ENCODE measurements at regions not wholly inside any gene's neighbourhood (a gene's known extent, or its start where the extent isn't known, plus 50 kb on each side); places are given as distances from the start of the nearest gene placed in this dataset.
A peak's percentile ranks its signal among the peaks of the same experiment; 100 is the strongest.

DNA sequence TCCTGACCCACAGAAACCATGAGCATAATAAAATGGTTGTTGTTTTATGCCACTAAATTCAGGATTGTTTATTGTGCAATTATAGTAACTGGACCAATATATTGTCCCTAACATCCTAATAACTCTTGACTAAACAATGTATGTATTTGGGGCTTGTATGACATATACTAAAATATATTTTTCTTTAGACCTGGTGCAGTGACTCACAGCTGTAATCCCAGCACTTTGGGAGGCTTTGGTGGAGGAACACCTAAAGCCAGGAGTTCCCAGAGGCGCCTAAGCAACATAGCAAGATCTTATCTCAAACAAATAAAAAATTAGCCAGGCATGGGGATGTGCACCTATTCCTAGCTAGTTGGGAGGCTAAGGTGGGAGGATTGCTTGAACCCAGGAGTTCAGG lies 180.4 kb downstream of the SUCNR1 start:
- Histone ChIP-seq H3K79me2 (ENCODE audit: control insufficient read depth, insufficient read depth, low read length, unreplicated experiment) (no peaks in the 10 kb centered on the region), H3K27ac (ENCODE audit: low read depth, low read length) (no peak overlapping the region), H3K36me3 (ENCODE audit: insufficient read depth, low read length) (no peaks in the 10 kb centered on the region), H2AFZ (ENCODE audit: low read length, unreplicated experiment) (no peak overlapping the region), H3K4me1 (ENCODE audit: control insufficient read depth, insufficient read depth, low read length, unreplicated experiment) (peaks cover 14% of the 10 kb centered on the region), H3K4me3 (ENCODE audit: low read depth, low read length) (no peak overlapping the region), H3K27me3 (ENCODE audit: insufficient read depth, low read length) (no peaks in the 10 kb centered on the region)

DNA sequence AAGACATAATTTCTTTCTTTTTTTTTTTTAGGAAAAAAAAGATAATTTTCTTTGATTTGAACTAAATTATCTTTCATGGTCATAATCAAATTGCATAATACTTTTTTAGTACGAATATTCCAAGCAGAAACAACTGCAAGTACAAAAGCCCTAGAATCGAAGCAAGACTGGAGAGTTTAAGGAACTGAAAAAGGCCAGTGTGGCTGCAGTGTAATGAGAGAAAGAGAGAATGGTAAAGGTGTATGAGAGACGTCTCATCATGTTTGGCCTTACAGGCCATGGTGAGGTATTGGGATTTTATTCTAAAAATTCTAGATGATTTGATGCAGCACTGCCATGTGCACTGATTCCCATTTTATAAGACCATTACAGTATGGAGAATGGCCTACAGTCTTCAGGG lies 180.9 kb downstream of the SUCNR1 start:
- Histone ChIP-seq H2AFZ (ENCODE audit: low read length, unreplicated experiment) (no peak overlapping the region), H3K4me3 (ENCODE audit: low read depth, low read length) (no peak overlapping the region), H3K36me3 (ENCODE audit: insufficient read depth, low read length) (no peaks in the 10 kb centered on the region), H3K27ac (ENCODE audit: low read depth, low read length) (no peak overlapping the region), H3K4me1 (ENCODE audit: control insufficient read depth, insufficient read depth, low read length, unreplicated experiment) (peaks cover 18% of the 10 kb centered on the region), H3K79me2 (ENCODE audit: control insufficient read depth, insufficient read depth, low read length, unreplicated experiment) (no peaks in the 10 kb centered on the region), H3K27me3 (ENCODE audit: insufficient read depth, low read length) (no peaks in the 10 kb centered on the region)

- Histone ChIP-seq H3K27ac (ENCODE audit: low read depth, low read length) (no peak overlapping the region), H3K27me3 (ENCODE audit: insufficient read depth, low read length) (no peaks in the 10 kb centered on the region), H2AFZ (ENCODE audit: low read length, unreplicated experiment) (no peak overlapping the region), H3K79me2 (ENCODE audit: control insufficient read depth, insufficient read depth, low read length, unreplicated experiment) (no peaks in the 10 kb centered on the region), H3K36me3 (ENCODE audit: insufficient read depth, low read length) (no peaks in the 10 kb centered on the region), H3K4me1 (ENCODE audit: control insufficient read depth, insufficient read depth, low read length, unreplicated experiment) (peaks cover 30% of the 10 kb centered on the region), H3K4me3 (ENCODE audit: low read depth, low read length) (no peak overlapping the region)
Measured at GRCh38 chr3:152056073-152056472, 182.6 kb downstream of the SUCNR1 start.

DNA sequence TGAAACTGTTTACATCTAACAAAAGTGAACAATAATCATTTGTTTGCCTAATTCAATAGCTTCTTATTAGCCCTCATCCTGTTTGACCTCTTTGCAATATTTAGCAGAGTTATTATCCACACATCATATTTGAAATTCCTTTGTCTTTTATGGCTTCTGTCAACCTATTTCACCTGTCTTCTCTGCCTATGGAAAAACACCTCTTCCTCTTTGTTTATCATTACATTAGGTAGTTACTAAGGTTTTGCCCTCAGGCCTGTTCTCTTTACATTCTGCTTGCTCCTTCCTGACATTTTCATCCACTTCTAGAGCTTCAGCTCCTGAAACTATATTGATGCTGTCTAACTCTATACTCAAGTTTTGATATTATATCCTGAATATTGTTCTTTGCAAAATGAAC lies 183.0 kb downstream of the SUCNR1 start:
- Histone ChIP-seq H3K4me3 (ENCODE audit: low read depth, low read length) (no peak overlapping the region), H2AFZ (ENCODE audit: low read length, unreplicated experiment) (no peak overlapping the region), H3K4me1 (ENCODE audit: control insufficient read depth, insufficient read depth, low read length, unreplicated experiment) (peaks cover 28% of the 10 kb centered on the region), H3K79me2 (ENCODE audit: control insufficient read depth, insufficient read depth, low read length, unreplicated experiment) (no peaks in the 10 kb centered on the region), H3K27ac (ENCODE audit: low read depth, low read length) (no peak overlapping the region), H3K36me3 (ENCODE audit: insufficient read depth, low read length) (no peaks in the 10 kb centered on the region), H3K27me3 (ENCODE audit: insufficient read depth, low read length) (no peaks in the 10 kb centered on the region)

DNA sequence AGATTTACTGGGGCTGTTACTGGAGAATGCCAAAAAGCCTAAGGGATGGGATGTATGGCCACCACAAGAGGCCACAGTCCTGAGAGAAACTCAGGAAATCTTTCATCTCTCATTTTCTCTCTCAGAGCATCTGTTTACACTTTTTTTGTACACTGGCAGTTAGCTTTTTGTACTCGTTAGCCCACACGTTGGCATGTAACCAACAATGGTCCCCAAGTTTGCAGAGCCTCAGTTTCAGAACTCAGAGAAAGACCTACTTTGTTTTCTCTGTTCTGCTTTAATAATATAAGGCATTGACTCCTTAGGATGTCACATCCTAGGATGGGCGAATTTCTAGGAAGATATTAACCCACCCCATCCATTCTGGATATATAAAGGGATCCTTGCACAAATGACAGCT lies 183.5 kb downstream of the SUCNR1 start:
- Histone ChIP-seq H3K4me3 (ENCODE audit: low read depth, low read length) (no peak overlapping the region), H3K27ac (ENCODE audit: low read depth, low read length) (no peak overlapping the region), H3K4me1 (ENCODE audit: control insufficient read depth, insufficient read depth, low read length, unreplicated experiment) (peaks cover 23% of the 10 kb centered on the region), H3K79me2 (ENCODE audit: control insufficient read depth, insufficient read depth, low read length, unreplicated experiment) (no peaks in the 10 kb centered on the region), H3K36me3 (ENCODE audit: insufficient read depth, low read length) (no peaks in the 10 kb centered on the region), H2AFZ (ENCODE audit: low read length, unreplicated experiment) (no peak overlapping the region), H3K27me3 (ENCODE audit: insufficient read depth, low read length) (no peaks in the 10 kb centered on the region)

DNA sequence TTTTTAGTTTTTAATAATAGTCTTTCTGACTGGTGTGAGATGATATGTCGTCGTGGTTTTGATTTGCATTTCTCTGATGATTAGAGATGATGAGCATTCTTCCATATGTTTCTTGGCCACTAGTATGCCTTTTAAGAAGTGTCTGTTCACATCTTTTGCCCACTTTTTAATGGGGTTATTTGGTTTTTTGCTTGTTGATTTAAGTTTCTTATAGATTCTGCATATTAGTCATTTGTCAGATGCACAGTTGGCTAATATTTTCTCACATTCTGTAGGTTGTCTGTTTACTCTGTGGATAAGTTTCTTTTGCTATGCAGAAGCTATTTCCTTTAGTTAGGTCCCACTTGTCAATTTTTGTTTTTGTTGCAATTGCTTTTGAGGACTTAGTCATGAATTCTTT lies 185.4 kb downstream of the SUCNR1 start:
- Histone ChIP-seq H3K4me1 (ENCODE audit: control insufficient read depth, insufficient read depth, low read length, unreplicated experiment) (peaks cover 19% of the 10 kb centered on the region), H3K27me3 (ENCODE audit: insufficient read depth, low read length) (no peaks in the 10 kb centered on the region), H3K79me2 (ENCODE audit: control insufficient read depth, insufficient read depth, low read length, unreplicated experiment) (no peaks in the 10 kb centered on the region), H3K36me3 (ENCODE audit: insufficient read depth, low read length) (no peaks in the 10 kb centered on the region), H3K27ac (ENCODE audit: low read depth, low read length) (no peak overlapping the region), H2AFZ (ENCODE audit: low read length, unreplicated experiment) (no peak overlapping the region), H3K4me3 (ENCODE audit: low read depth, low read length) (no peak overlapping the region)

DNA sequence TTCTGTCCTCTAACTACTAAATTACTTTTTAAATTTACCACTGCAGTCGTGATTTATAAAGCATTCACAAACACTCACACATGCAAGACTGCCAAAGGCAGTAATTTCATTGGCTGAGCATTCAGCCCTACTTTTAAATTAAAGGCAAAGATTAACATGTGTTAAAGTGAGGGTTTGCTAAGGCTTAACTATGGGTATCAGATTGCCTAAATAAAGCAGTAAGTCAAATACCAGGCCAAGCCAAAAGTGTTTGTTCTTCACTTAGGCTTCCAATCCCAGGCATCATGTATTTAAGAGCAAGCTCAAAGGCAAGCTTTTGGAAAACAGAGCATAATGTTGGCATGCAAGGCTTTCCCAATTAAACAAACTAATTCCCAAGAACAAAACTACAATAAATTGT lies 187.3 kb downstream of the SUCNR1 start:
- Histone ChIP-seq H3K27ac (ENCODE audit: low read depth, low read length) (no peak overlapping the region), H2AFZ (ENCODE audit: low read length, unreplicated experiment) (peak overlapping the region; percentile 73), H3K4me3 (ENCODE audit: low read depth, low read length) (no peak overlapping the region), H3K79me2 (ENCODE audit: control insufficient read depth, insufficient read depth, low read length, unreplicated experiment) (no peaks in the 10 kb centered on the region), H3K27me3 (ENCODE audit: insufficient read depth, low read length) (no peaks in the 10 kb centered on the region), H3K4me1 (ENCODE audit: control insufficient read depth, insufficient read depth, low read length, unreplicated experiment) (peaks cover 19% of the 10 kb centered on the region), H3K36me3 (ENCODE audit: insufficient read depth, low read length) (no peaks in the 10 kb centered on the region)

- Histone ChIP-seq H3K27ac (ENCODE audit: low read depth, low read length) (no peak overlapping the region), H2AFZ (ENCODE audit: low read length, unreplicated experiment) (no peak overlapping the region), H3K27me3 (ENCODE audit: insufficient read depth, low read length) (no peaks in the 10 kb centered on the region), H3K4me1 (ENCODE audit: control insufficient read depth, insufficient read depth, low read length, unreplicated experiment) (peaks cover 19% of the 10 kb centered on the region), H3K4me3 (ENCODE audit: low read depth, low read length) (no peak overlapping the region), H3K36me3 (ENCODE audit: insufficient read depth, low read length) (no peaks in the 10 kb centered on the region), H3K79me2 (ENCODE audit: control insufficient read depth, insufficient read depth, low read length, unreplicated experiment) (no peaks in the 10 kb centered on the region)
Measured at GRCh38 chr3:152061296-152061695, 187.9 kb downstream of the SUCNR1 start.

DNA sequence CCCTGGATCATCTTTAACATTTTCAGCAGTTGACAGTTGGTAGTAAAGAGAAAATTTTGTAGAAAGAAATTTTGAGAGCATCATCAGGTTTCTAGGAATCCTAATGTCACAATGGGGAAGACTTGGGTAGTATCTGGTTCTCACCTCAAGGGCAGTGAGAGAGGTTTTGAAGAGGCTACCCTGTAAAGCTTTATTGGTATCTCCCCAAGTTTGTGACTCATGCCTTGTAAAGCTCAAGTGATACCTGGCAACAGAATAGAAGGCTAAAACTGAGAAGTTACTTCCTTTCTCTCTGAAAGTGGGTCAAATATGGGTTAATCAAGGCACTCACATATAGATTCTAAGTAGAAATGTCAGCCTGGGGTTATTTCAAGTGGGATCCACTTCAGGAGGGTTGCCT lies 196.4 kb downstream of the SUCNR1 start:
- Histone ChIP-seq H3K4me3 (ENCODE audit: low read depth, low read length) (no peak overlapping the region), H3K27ac (ENCODE audit: low read depth, low read length) (no peak overlapping the region), H3K79me2 (ENCODE audit: control insufficient read depth, insufficient read depth, low read length, unreplicated experiment) (no peaks in the 10 kb centered on the region), H3K4me1 (ENCODE audit: control insufficient read depth, insufficient read depth, low read length, unreplicated experiment) (peaks cover 7% of the 10 kb centered on the region), H3K36me3 (ENCODE audit: insufficient read depth, low read length) (no peaks in the 10 kb centered on the region; the same call in 1 of the 2 replicates), H3K27me3 (ENCODE audit: insufficient read depth, low read length) (no peaks in the 10 kb centered on the region), H2AFZ (ENCODE audit: low read length, unreplicated experiment) (no peak overlapping the region)

- Histone ChIP-seq H2AFZ (ENCODE audit: low read length, unreplicated experiment) (peak overlapping the region; percentile 14), H3K4me1 (ENCODE audit: control insufficient read depth, insufficient read depth, low read length, unreplicated experiment) (peaks cover 13% of the 10 kb centered on the region), H3K4me3 (ENCODE audit: low read depth, low read length) (no peak overlapping the region), H3K36me3 (ENCODE audit: insufficient read depth, low read length) (no peaks in the 10 kb centered on the region; the same call in 1 of the 2 replicates), H3K27me3 (ENCODE audit: insufficient read depth, low read length) (no peaks in the 10 kb centered on the region), H3K79me2 (ENCODE audit: control insufficient read depth, insufficient read depth, low read length, unreplicated experiment) (no peaks in the 10 kb centered on the region), H3K27ac (ENCODE audit: low read depth, low read length) (no peak overlapping the region)
Measured at GRCh38 chr3:152071315-152071714, 197.4 kb upstream of the MBNL1 start.

GRCh38 chr3:152071924-152072323 lies 196.8 kb upstream of the MBNL1 start:
- Histone ChIP-seq H3K27me3 (ENCODE audit: insufficient read depth, low read length) (no peaks in the 10 kb centered on the region), H3K27ac (ENCODE audit: low read depth, low read length) (no peak overlapping the region), H3K4me3 (ENCODE audit: low read depth, low read length) (no peak overlapping the region), H3K36me3 (ENCODE audit: insufficient read depth, low read length) (no peaks in the 10 kb centered on the region; the same call in 1 of the 2 replicates), H3K79me2 (ENCODE audit: control insufficient read depth, insufficient read depth, low read length, unreplicated experiment) (no peaks in the 10 kb centered on the region), H2AFZ (ENCODE audit: low read length, unreplicated experiment) (peak overlapping the region; percentile 30), H3K4me1 (ENCODE audit: control insufficient read depth, insufficient read depth, low read length, unreplicated experiment) (peaks cover 13% of the 10 kb centered on the region)

Data from ACC112 (cell line).